ENCODE measurements at regions not wholly inside any gene's neighbourhood (a gene's known extent, or its start where the extent isn't known, plus 50 kb on each side); places are given as distances from the start of the nearest gene placed in this dataset.

GRCh38 chr1:114299331-114299975 lies 145.8 kb upstream of the SYT6 start (continued):
- TF ChIP-seq ZNF473 (tag by site-specific recombination; IDR thresholded peaks at IDR 0.05) (no peak), ZNF707 (tag by site-specific recombination; IDR thresholded peaks at IDR 0.05) (no peak), ZNF513 (tag by site-specific recombination; IDR thresholded peaks at IDR 0.05) (no peak)
- TF ChIP-seq, protein P1, sequence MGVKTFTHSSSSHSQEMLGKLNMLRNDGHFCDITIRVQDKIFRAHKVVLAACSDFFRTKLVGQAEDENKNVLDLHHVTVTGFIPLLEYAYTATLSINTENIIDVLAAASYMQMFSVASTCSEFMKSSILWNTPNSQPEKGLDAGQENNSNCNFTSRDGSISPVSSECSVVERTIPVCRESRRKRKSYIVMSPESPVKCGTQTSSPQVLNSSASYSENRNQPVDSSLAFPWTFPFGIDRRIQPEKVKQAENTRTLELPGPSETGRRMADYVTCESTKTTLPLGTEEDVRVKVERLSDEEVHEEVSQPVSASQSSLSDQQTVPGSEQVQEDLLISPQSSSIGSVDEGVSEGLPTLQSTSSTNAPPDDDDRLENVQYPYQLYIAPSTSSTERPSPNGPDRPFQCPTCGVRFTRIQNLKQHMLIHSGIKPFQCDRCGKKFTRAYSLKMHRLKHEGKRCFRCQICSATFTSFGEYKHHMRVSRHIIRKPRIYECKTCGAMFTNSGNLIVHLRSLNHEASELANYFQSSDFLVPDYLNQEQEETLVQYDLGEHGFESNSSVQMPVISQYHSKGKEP (tag by site-specific recombination; IDR thresholded peaks at IDR 0.05) = no peak

DNA sequence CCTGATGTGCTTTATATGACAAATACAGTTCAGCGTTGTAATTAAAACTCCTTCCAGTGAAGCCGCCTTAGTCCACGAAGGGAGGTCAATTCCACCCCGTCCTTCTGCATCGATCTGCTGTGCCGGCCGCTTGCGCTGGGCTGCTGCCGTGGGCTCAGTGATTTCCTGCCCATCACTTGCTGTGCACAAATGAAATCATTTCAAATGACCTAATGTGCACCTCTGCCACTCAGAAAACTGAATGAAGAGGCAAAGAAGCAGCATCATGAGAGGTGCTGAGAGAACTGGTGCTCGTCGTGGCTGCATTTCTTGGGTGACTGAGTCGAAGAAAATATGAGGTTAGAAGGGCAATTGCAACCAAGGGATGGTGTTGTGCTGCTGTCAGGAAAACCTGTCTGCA lies 144.3 kb upstream of the SYT6 start:
- CTCF ChIA-PET = interaction anchor here (1.9 kb wide), 1 partner anchor 15 kb away, joined by 10 read pairs; no protein-coding TSS in a partner anchor
- TF ChIP-seq ZNF138 (tag by site-specific recombination; IDR thresholded peaks at IDR 0.05; ENCODE audit: borderline replicate concordance) (no peak), ZNF366 (tag by site-specific recombination; conservative IDR thresholded peaks at IDR 0.05) (no peak), ZXDB (tag by site-specific recombination; IDR thresholded peaks at IDR 0.05) (no peak), GFI1B (tag by site-specific recombination; IDR thresholded peaks at IDR 0.05) (no peak), OSR2 (tag by site-specific recombination; IDR thresholded peaks at IDR 0.05) (no peak), ZNF558 (tag by site-specific recombination; IDR thresholded peaks at IDR 0.05) (no peak), ZNF211 (tag by site-specific recombination; IDR thresholded peaks at IDR 0.05; ENCODE audit: low read depth) (no peak), ZNF843 (tag by site-specific recombination; IDR thresholded peaks at IDR 0.05) (no peak), ZNF501 (tag by site-specific recombination; IDR thresholded peaks at IDR 0.05) (no peak), PRDM6 (tag by site-specific recombination; IDR thresholded peaks at IDR 0.05) (no peak), ZIC2 (tag by site-specific recombination; IDR thresholded peaks at IDR 0.05) (no peak), GLI4 (tag by site-specific recombination; IDR thresholded peaks at IDR 0.05) (no peak), ZFP69B (tag by site-specific recombination; IDR thresholded peaks at IDR 0.05) (no peak)
- TF ChIP-seq, protein P2, sequence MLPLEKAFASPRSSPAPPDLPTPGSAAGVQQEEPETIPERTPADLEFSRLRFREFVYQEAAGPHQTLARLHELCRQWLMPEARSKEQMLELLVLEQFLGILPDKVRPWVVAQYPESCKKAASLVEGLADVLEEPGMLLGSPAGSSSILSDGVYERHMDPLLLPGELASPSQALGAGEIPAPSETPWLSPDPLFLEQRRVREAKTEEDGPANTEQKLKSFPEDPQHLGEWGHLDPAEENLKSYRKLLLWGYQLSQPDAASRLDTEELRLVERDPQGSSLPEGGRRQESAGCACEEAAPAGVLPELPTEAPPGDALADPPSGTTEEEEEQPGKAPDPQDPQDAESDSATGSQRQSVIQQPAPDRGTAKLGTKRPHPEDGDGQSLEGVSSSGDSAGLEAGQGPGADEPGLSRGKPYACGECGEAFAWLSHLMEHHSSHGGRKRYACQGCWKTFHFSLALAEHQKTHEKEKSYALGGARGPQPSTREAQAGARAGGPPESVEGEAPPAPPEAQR (tag by site-specific recombination; IDR thresholded peaks at IDR 0.05) = no peak
- TF ChIP-seq, protein P3, sequence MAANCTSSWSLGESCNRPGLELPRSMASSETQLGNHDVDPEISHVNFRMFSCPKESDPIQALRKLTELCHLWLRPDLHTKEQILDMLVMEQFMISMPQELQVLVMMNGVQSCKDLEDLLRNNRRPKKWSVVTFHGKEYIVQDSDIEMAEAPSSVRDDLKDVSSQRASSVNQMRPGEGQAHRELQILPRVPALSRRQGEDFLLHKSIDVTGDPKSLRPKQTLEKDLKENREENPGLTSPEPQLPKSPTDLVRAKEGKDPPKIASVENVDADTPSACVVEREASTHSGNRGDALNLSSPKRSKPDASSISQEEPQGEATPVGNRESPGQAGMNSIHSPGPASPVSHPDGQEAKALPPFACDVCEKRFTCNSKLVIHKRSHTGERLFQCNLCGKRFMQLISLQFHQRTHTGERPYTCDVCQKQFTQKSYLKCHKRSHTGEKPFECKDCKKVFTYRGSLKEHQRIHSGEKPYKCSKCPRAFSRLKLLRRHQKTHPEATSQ (tag by site-specific recombination; IDR thresholded peaks at IDR 0.05) = no peak

More for the DNA sequence above, 144.3 kb upstream of the SYT6 start:
- H3K9me3 ChIP-seq (ENCODE audit: control insufficient read depth, insufficient read depth, low read depth, low read length) = no peaks in the 10 kb centered on the region
- POLR2A ChIA-PET = no interaction called here
- H3K36me3 ChIP-seq (ENCODE audit: control insufficient read depth in 2 of 2, insufficient read depth in 1 of 2, low read length in 2 of 2) = no peaks in the 10 kb centered on the region
- H3K4me3 ChIP-seq (ENCODE audit: low read depth, low read length) = no peak overlapping the region
- H3K27ac ChIP-seq (ENCODE audit: extremely low read depth, low read depth, low read length) = no peak overlapping the region
- H3K4me1 ChIP-seq (ENCODE audit: control insufficient read depth, insufficient read depth, low read length) = no peaks in the 10 kb centered on the region

Data from HEK293 (cell line).